ENCODE measurements at regions not wholly inside any gene's neighbourhood (a gene's known extent, or its start where the extent isn't known, plus 50 kb on each side); places are given as distances from the start of the nearest gene placed in this dataset.

GRCh38 chr7:121484089-121484763 is 88.1 kb upstream of the FAM3C start:
- TF ChIP-seq CTCF (IDR thresholded peaks at IDR 0.05) (no peak), POLR2A (IDR thresholded peaks at IDR 0.05) (no peak)
